Lower leg skin (tissue), 3 donors: ENCODE measurements at regions not wholly inside any gene's neighbourhood (a gene's known extent, or its start where the extent isn't known, plus 50 kb on each side); places are given as distances from the start of the nearest gene placed in this dataset.

Experiments used
- CTCF ChIP-seq, 3 donors: fragments of 450-650 bp; IDR thresholded peaks; one replicate each; pipeline ENCODE4 v1.5.1; 2016; ENCODE audit warnings: antibody characterized with exemption in 3 of 3, mild to moderate bottlenecking in 3 of 3, moderate library complexity in 2 of 3
- POLR2A ChIP-seq, 2 donors: fragments of 450-650 bp; IDR thresholded peaks; one replicate each; pipeline ENCODE4 v1.6.1; 2016 to 2017; ENCODE audit warnings: antibody characterized with exemption in 2 of 2, mild to moderate bottlenecking in 1 of 2, moderate library complexity in 1 of 2

- TF ChIP-seq POLR2A (IDR thresholded peaks at IDR 0.05) (no peak), CTCF (IDR thresholded peaks at IDR 0.05) (no peak)
These were observed 892.2 kb downstream of the BCL11B start for GRCh38 chr14:98379830-98380229.
